HTR-8/SVneo (cell line): ENCODE measurements at regions not wholly inside any gene's neighbourhood (a gene's known extent, or its start where the extent isn't known, plus 50 kb on each side); places are given as distances from the start of the nearest gene placed in this dataset.
"Not testable (repeated sequence)": the region's sequence is repeated elsewhere in the genome, so short reads cannot be mapped to it uniquely, and the experiment has no call there.

Experiments
- DNase-seq: peaks from one replicate; pipeline ENCODE4 v3.0.0; 2011; ENCODE audit warnings: low spot score, mixed read lengths; ENCODE audit not compliant: insufficient read length
- FAIRE-seq: peaks from 2 replicates; lab custom pipeline; 2011; peaks lifted over from hg19 to GRCh38; lab: Jason Lieb, UNC

GRCh38 chr1:233472796-233473195, 141.1 kb upstream of the KCNK1 start:
- DNase-seq, FAIRE-seq: not testable (repeated sequence)

DNA sequence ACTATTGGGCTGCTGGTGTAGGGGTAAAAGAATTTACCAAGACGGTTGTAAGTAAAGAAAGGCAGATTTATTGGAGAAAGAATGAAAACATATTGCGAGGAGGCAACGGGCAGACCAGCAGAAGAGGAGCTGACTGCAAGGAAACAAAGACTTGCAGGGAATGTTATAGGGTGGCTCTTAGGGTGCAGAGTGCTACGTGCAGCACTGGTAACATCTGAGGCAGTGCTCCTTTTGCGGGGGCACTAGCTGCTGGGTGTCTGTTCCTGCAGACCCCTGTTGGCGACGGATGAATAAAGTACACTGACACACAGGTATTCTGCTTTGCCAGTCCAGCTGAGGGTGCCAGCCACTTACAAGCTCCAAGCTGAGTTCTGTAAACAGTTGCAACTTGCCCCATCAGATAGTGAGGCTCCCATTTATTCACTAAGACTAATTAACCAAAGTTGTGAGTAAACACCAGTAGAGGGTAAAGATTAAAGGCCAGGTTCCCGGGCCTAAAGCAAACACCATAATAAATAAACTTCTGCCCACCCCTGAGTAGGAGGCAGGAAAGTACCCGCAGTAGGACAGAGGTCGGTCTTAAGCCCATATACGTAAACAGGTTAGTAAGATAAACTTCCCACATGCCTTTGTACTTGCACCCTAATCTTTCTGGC, 140.2 kb upstream of the KCNK1 start:
- DNase-seq (no peak), FAIRE-seq (no peak)

GRCh38 chr1:233477359-233477758, 136.5 kb upstream of the KCNK1 start:
- FAIRE-seq (no peak), DNase-seq (no peak)

- FAIRE-seq: no peak
Measured at GRCh38 chr1:233478611-233479010, 135.3 kb upstream of the KCNK1 start.

GRCh38 chr1:233479110-233479890, 134.6 kb upstream of the KCNK1 start:
- FAIRE-seq (no peak), DNase-seq (no peak)

More at GRCh38 chr1:233478611-233479010, 135.3 kb upstream of the KCNK1 start:
- DNase-seq: no peak

DNA sequence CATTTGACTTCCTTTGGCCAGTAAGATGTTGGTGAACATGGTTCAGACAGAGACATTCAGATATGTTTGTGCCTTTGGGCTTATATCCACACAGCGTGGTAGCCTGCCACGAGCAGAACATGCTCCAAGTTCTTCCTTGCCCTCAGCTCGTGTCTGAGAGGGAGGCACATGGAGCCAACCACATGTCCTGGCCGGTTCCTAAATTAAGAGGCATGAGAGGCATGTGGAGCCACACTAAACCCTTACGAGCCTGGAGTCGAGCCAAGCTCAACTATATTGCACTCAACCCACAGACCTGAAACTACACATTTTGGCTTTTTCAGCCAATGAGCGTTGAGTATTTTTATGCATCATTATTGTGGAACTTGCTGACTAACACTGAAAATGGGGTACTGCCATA, 133.7 kb upstream of the KCNK1 start:
- no peak for FAIRE-seq

GRCh38 chr1:233482388-233482787, 131.5 kb upstream of the KCNK1 start:
- DNase-seq (no peak), FAIRE-seq (no peak)

More for the DNA sequence above, 133.7 kb upstream of the KCNK1 start:
- DNase-seq: no peak

- FAIRE-seq (no peak), DNase-seq (no peak)
Measured at GRCh38 chr1:233485385-233485784, 128.5 kb upstream of the KCNK1 start.

- FAIRE-seq (no peak), DNase-seq (no peak)
Measured at GRCh38 chr1:233485809-233486398, 128.0 kb upstream of the KCNK1 start.

GRCh38 chr1:233487408-233487807, 126.5 kb upstream of the KCNK1 start:
- FAIRE-seq (no peak), DNase-seq (no peak)

DNA sequence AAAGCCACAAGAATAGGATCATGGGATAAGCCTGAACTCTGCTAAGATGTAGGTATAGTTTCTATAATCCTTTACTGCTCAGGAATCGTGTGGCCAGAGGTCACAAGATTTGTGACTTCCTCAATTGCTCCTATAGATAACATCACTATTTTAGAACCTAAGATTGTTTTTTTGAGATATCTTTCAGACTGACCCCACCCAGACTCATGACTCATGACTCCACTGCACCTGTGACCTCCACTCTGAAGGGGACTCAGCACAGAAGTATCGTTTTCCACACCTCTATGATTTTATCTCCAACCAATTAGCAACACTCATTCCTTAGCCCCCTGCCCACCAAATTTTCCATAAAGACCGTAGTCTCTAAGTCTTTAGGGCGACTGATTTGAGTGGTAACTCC, 124.5 kb upstream of the KCNK1 start:
- DNase-seq (no peak), FAIRE-seq (no peak)

DNA sequence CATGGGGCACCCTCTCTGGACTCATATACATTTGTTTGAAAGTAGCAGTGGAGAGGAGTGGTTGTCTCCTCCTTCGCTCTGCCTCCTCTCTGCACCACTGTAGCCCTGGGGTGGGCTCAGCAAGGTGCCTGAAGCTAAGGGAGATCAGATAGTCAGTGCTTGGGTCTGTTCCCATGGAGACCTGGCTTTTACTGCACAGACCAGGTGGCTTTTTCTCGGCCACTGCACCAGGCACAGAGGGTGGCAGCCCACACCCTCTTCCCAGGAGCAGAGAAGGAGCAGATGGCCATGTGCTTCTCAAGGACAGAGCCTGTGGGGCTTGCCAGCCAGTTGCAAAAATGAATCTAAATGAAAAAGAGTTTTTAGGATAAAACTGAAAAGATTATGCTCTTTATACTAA, 123.4 kb upstream of the KCNK1 start:
- no peak for FAIRE-seq
- no peak for DNase-seq

- DNase-seq (no peak), FAIRE-seq (no peak)
Measured at GRCh38 chr1:233491953-233492620, 121.8 kb upstream of the KCNK1 start.

- FAIRE-seq (no peak), DNase-seq (no peak)
Measured at GRCh38 chr1:233496993-233497392, 116.9 kb upstream of the KCNK1 start.

- no peak for DNase-seq
- no peak for FAIRE-seq
Measured at GRCh38 chr1:233497679-233498078, 116.2 kb upstream of the KCNK1 start.

DNA sequence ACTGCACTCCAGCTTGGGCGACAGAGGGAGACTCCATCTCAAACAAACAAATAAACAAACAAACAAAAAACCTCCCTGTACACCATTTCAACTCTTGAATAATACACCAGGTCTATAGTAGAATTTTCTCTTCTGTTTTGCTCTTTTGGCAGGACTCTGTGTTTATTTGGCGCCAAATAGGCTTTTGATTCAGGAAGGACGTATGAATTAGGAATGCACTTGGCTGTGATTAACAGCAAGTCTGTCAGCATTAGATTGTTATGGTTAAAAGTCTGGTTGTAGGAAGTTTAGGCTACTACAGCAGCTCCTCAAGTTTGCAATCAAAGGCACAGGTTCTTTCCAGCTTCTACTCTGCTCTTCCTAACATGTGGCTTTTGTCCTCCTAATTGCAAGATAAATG, 113.8 kb upstream of the KCNK1 start:
- FAIRE-seq (no peak), DNase-seq (no peak)

DNA sequence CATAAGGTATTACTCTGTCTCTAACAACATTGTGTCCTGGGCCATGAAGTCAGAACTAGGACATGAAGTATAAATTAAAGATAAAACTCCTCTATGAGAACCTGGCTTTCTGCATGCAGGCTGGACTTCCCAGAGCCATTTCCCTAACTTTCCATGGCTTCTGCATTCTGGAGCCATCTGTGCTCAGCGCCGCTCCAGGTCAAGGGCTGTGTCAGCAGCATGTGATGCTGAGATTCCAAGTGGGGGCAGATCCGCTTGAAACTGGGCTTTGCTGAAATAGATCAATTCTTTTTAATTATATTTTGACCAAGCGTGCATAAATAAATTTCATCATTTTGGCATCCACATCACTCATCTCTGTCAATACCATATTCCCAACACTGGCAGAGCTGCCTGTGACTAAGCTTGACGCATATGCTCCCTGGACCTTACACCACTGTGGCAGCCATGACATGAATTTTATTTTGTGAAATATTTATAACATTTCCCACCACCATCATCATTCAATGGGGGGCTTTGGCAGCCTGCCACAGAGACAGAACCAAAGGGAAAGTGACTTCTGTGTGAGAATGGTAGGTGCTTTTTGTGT, 110.4 kb upstream of the KCNK1 start:
- FAIRE-seq (no peak), DNase-seq (no peak)

DNA sequence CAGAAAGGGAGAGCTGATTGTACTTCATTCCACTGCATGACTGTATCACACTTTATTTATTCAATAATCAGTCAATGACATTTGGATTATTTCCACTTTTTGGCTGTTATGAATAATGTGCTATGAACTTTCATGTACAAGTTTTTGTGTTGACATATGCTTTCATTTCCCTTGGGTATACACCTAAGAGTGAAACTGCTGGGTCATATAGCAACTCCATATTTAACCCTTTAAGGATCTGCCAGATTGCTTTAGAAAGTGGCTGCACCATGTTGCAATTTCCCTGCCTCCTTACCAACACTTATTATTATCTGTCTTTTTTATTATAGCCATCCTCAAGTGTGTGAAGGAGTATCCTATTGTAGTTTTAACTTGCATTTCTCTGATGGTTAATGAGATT, 108.8 kb upstream of the KCNK1 start:
- no peak for FAIRE-seq
- no peak for DNase-seq

GRCh38 chr1:233505889-233506288, 108.0 kb upstream of the KCNK1 start:
- not testable (repeated sequence) for DNase-seq

GRCh38 chr1:233509526-233509925, 104.4 kb upstream of the KCNK1 start:
- FAIRE-seq: no peak

More at GRCh38 chr1:233505889-233506288, 108.0 kb upstream of the KCNK1 start:
- not testable (repeated sequence) for FAIRE-seq

More at GRCh38 chr1:233509526-233509925, 104.4 kb upstream of the KCNK1 start:
- no peak for DNase-seq
